IPS-NIHi11 (cell line): ENCODE measurements at regions not wholly inside any gene's neighbourhood (a gene's known extent, or its start where the extent isn't known, plus 50 kb on each side); places are given as distances from the start of the nearest gene placed in this dataset.
"Not testable (repeated sequence)": the region's sequence is repeated elsewhere in the genome, so short reads cannot be mapped to it uniquely, and the experiment has no call there.

Experiments used
- DNase-seq: peaks from one replicate; pipeline ENCODE4 v3.0.0; 2012; ENCODE audit warnings: mixed read lengths, low spot score

DNA sequence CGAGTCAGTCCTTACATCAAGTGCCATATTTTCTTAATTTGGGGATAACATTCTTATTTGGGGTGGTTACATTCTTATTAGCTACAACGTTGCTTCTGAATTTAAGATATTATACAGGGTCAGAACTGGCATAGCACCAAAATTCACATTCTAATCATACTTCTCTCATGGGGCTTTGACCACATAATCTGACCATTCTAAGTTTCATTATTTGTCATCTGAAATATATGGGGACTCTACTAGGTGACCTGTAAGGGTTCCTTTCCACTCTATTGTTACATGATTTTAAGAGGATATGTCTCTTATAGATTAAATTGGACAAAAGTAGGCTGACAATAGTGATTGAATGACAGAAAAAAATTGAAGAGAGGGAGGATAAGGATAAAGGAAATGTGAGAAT, 536.5 kb downstream of the KCTD12 start:
- no peak for DNase-seq

DNA sequence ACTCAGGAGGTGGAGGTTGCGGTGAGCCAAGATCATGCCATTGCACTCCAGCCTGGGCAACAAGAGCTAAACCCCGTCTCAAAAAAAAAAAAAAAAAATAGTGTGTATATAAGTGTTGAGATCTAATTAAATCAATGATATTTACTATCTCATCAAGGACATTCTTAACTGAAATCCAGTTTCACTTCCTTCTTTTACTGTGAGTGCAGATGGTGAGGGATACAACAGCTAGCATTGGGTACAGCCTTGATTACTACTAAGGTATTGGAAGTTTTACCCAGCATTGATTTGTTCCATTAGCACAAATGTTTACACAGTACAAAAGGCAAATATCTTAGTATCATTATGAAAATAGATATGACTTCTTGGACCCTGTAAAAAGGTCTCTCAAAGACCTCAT, 546.6 kb downstream of the KCTD12 start:
- no peak for DNase-seq

DNA sequence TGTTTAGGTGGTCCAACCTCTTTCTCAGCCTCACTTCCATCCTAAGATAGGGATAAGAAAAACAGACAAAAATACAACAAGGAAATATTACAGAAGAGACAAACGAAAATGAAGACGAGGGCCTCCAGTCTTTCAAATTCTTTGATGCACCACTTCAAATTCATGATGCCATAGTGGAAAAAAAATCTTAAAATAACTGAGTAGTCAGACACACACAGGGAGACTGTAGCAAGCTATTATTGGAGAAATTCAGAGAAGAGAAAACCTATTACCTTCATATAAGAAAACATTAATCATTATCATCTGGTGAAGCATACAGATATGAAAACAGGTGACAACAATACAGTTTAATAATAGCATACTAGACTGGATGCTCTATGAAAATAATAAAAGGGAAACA, 548.2 kb downstream of the KCTD12 start:
- DNase-seq: no peak

DNA sequence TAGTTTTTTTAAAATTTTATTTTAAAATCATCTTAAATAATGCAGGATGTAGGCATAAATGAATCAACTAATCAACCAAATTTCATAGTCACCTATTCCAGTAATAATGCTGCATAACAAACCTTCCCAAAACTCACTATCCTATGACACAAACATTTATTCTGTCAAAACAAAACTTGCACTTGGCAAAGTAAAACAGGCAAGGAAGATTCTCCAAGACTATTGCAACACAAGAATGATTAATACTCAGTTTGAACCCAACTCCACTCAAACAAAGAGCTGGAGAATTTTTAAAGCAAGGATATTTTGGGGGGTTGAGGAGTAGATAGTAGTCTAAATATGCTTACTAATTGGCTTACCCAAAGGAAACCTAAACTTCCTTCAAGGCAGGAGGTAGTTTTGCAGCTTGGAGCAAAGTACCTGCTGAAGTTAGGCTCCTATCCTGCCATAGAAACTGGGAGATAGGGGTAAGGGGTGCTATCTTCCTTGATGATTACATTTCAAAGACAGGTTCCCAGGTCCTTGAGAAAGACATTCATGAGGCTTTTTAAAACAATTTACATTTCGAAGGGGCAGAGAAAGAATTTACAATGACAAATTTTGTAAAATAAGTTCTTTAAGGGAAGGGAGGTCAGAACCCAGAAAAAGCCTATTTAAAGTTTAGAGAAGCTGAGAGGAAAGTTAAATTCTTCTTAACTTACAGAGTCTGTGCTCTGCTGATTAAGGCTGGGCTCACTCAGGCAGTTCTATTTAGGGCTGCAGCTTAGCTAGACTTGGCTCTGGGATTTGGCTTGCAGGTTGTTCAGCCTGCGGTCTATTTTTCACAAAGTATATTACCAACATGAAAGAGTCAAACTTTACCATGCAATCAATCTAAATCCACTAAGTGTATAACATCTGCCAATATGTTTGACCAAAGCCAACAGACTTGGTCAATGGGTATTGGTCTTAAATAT, 549.0 kb downstream of the KCTD12 start:
- DNase-seq: no peak

DNA sequence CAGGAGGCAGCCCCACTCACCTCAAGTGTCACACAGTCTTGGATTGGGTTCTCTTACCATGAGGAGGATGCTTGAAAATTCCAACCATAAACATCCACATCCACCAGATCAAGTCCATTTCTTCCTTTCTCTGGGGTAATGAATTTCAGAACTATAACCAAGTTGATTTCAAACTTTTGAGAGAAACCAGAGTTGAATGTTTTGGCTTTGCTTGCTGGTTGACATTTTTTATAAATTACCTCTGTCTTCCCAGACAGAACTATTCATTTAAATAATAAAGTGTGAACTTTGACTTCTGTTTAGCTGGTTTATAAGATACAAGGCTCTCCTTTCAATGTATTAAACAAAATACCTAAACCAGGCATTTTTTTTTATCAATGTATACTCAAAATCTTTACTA, 550.7 kb downstream of the KCTD12 start:
- DNase-seq: no peak

DNA sequence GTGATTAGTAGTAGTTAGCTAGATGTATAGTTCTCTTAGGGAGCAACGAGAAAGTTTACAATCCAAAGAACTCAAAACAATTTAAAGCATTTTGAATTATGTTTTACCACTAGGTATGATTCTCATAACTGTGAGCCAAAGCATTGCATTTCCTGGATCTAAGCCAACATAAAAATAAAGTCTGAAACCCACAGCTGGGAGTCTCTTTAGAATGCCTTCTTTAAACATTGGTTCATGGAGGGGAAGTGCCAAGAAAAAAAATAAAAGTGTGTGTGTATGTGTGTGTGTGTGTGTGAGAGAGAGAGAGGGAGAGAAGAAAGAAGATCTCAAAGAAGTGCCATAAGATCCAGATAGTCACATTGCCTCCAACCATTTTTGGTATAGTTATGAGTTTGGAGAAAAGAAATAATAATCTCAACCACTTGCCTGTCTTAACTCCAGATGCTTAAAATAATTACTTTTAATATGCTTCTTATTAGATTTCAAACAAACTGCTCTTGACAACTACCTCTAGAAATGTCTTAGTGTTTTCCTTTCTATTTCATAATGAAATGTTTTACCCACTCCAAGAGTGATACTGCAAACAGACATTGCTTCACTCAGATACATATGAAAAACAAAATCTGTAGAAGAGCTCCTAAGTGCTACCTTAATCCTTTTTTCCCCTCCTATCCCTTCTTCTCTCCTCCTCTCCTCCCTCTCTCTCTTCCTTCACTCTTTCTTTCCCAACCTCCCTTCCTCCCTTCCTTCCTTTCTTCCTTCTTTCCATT, 554.1 kb downstream of the KCTD12 start:
- DNase-seq: no peak

DNA sequence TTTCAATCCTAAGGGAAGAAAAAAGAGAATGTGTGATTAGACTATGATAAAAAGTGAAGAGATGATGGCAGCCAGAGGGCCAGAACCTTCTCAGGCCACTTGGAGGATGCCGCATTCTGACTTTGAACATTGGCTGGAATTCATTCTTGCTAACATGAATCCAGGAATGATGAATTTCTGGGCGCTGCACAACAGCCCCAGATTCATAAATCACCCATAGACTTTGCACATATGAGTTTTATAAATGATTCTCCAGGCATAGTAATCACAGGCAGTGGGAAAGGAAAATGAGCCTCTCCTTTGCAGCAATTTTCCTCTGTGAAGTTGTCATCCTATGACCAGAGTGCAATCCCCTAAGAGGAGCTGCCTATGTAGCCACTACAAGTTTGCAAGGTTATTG, 555.4 kb downstream of the KCTD12 start:
- DNase-seq: no peak

DNA sequence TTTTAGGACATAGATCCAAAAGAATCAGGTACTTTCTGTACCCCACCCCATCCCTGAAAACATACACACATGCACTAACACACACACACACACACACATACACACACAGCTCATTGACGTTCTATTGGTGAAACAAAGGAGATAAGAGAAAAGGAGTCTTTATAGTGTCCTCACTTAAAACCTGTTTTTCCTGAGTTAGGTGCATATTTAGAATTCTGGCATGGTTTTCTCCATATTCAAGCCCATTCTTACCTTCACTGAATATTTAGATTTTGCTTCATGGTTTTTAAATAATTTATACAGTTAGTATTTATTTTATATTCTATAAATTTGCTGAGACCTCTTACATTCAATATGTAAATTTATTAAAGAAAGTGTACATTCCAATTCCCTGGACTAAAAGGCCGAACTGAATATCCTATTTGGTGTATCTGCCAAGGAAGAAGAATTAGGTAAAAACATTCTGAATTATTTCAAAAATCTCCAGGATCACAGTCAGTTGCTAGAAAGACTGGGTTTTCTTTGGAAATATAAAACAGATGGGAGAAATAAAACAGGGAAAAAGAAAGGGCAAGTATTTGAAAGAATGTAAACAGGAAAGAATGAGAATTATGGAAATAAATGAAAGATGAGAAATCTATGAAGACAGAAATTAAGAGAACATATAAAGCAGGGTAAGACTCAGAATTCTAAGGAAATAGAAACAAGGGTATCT, 556.2 kb downstream of the KCTD12 start:
- DNase-seq: no peak

DNA sequence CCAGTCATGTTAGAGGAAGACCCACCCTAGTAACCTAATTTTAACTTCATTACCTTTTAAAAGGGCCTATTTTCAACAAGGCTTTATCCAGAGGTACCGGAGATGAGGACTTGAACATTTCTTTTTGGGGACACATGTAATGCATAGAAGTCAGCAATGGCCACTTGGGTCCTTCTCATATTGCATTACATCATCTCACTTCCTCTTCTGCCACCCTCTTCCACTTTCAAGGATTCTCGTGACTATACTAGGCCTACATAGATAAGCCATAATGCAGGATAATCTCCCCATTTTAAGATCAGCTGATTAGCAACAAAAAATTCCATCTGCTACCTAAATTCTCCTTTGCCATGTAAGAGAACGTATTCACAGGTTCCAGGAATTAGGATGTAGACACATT, 557.2 kb downstream of the KCTD12 start:
- no peak for DNase-seq

DNA sequence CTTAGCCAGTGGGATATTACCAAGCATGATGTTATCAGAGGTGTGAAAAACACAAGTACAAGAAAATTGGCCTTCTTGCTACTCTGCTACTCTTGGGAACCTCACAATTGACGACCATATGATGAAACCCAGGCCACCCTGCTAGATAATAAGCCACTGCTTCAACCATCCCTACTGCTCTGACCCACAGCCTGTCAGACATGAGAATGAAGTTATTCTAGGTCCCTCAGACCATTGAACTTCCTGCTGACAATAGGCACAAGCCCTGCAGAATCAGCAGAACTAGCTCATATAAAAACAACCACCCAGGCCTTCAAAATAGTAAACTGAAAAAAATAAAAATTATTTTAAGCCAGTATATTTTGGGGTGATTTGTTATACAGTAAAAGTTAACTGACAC, 559.9 kb downstream of the KCTD12 start:
- no peak for DNase-seq

DNA sequence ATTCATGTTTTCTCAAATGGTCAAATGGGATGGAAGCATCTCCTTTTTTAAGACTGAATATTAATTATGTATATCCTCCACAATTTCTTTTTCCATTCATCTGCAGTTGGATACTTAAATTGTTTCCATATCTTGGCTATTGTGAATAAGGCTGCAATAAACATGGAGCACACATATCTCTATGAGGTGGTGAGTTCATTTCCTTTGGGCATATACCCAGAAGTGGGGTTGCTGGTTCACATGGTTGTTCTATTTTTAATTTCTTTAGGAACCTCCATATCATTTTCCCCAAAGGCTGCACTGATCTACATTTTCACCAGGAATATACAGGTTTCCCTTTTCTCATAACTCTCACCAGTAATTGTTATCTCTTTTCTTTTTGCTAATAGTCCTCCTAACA, 566.3 kb downstream of the KCTD12 start:
- DNase-seq: no peak

DNA sequence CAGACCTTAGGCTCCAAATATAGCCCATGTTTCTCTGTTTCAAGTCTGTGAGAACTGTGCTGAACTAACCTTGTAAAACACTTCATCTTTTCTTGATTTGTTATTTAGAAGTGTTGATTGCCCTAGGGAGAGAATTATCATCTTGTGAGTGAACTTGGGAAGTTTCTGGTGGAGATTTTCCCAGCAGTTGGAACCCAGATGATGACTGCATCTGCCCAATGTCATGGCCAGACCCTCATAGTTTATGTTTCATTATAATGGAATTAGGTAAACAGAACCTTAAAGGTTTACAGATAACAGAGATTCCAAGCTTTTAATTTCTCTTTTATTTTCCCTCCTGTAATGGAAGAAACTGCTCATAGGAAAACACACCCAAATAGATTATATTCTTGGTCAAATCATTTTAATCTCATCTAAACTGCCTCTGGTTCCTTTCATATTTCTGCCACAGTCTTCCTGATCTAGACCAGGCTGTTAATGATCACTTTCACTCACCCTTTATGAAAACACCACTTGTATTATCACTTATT, 569.1 kb downstream of the KCTD12 start:
- no peak for DNase-seq

DNA sequence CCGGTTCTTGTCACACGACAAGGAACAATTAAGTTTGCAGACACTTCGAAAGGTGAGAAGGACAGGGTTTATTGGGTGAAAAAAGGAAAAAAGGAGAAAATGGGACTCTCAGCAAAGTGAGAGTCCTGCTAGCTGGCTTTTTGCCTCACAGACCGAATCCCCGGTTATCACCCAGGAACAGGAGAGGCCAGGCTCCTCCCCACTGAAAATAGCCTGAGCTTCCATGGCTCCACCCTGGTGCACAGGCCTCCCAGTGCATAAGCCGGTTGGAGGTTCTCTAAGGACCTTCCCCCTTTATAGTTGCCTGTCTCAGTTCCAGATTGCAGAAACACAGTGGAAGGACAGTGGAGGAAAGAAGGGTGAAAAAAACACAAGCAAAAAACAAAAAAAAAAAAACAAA, 571.7 kb downstream of the KCTD12 start:
- no peak for DNase-seq

DNA sequence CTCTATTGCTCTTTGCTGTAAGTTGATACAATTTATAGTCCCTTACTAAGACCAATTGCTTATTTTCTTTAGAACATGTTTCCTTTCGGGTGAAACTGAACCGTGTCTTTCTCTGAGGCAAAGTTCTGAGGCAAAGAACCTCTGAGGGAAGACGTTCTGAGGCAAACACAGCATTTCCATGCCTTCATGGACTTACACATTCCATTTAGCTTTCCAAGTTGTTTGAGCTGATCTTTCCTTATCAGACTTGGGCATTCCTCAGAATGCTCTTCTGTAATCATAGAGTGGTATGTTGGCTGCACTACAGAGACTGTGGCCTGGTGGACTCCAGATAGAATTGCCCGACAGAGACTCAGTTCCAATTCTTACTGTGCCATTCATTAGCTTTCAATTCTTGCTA, 579.1 kb downstream of the KCTD12 start:
- no peak for DNase-seq

DNA sequence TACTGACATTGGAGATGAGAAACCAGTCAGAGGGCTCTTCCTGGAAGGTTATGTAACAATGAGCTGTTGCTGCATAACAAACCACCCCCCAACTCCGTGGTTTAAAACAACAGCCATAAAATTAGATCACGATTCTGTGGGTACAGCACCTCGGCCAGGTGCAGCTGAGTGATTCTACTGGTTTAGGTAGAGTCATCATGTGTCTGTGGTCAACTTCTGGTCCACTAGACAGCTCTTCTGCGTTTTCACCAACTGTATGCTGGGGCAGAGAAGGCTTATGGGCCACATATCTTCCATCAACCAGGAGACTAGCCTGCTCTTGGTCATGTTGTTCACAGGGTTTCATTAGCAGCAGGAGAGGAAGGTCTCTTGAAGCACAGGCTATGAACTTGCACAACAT, 585.5 kb downstream of the KCTD12 start:
- DNase-seq: no peak

DNA sequence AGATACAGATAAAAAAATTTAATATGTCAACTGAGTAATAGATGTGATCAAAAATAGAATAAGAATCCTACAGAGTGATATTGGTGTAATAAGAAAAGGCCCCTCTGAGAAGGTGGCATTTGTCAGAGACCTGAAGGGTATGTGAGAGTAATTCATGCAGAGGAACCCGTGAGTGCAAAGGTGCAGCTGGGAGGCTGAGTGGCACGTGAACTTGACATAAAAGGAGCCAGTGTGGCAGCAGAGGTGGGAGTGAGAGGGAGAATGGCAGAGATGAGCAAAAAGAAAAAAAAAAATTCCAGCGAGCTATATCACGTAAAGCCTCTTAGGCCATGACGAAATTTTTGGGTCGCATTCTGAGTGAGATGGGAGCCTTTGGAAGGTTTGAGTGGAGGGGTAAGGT, 588.9 kb downstream of the KCTD12 start:
- DNase-seq: no peak

DNA sequence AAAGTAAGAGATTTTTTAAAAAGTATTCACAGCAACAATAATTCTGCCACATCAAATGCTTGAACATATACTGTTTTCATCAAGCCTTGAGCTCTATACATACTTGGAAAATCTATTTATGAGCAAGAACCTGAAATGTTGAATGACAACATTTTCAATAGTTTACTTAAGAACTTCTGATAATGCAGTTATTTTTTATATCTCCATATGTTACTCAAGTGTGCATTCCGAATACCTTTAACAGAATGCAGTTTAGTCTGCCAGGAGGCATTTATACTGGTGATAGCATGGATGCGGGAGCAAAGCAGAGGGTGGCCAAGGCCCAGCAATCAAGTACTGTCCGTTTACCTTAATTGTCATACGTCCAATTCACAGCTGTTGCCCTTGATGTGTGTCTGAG, 589.5 kb downstream of the KCTD12 start:
- DNase-seq: no peak

DNA sequence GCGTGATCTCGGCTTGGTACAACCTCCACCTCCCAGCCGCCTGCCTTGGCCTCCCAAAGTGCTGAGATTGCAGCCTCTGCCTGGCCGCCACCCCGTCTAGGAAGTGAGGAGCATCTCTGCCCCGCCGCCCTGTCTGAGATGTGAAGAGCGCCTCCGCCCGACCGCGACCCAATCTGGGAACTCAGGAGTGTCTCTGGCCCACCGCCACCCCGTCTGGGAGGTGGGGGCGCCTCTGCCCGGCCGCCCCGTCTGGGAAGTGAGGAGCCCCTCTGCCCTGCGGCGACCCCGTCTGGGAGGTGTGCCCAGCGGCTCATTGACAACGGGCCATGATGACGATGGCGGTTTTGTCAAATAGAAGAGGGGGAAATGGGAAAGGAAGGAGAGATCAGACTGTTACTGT, 591.2 kb downstream of the KCTD12 start:
- DNase-seq: not testable (repeated sequence)

DNA sequence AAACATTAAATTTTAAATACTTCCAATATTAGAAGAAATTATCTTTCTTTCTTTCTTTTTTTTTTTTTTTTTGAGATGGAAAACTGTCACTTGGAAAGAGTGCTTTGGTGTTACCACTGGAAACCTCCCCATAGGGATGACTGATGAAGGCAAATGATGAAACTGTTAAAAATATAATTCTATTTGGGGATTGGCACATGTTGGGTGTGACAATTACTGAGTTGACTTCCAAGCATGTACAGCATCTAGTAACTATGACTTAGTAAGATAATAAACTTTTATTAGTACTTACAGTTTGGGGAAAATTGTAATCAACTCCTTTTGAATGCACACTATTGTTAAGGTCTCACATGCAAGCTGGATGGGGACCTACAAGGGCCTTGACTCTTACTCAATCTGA, 592.5 kb downstream of the KCTD12 start:
- DNase-seq: no peak

DNA sequence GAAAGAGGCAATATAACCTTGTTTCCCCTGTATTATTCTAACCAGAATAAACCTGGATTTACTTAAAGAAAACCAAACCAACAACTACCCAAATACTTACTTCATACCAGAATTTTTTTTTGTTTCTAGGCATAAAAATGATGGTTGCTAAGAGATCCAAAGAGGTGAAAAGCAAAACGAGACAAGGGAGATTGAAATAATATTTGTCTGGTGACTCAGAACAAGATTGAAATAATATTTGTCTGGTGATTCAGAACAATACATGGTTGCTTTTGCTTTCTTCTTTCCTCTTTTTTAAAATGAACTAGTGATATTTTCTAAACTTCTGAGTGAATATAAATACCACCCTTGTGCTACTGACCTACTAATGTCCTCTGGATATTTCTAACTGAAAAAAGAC, 592.9 kb downstream of the KCTD12 start:
- DNase-seq: no peak

DNA sequence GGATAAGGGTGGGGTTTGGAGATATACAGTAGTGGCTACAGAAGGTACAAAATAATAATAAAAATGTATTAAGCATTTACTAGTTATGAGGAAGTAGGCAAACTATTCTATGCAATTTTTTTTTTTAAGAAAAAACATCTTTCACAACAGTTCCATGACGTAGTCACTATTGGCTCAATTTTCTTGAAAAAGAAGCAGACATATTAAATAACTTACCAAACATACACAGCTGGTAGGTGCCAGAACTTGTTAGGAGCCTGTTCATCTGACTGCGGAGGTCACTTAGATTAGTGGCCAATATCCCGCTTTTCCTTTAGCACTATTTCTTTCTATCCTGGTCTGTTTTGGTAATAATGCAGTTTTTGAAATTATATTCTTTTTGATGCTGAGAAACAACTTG, 593.5 kb downstream of the KCTD12 start:
- no peak for DNase-seq

DNA sequence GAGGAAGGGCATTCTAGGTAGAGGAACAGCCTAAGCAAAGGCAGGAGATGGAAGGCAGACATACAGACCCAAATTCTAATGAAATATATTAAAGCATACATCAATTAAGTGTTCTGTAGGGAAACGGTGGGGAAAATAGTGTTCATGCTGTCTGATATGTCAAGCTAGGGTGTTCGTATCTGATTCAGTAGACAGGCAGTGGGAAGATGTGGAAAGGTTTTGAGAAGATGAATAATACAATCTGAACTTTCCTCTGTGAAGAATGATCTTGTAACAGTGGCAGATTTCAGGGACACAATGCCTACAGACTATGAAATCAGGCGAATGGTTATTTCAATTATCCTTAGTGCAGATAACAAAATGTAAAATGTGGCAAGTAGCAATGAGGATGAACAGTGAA, 594.2 kb downstream of the KCTD12 start:
- DNase-seq: no peak

DNA sequence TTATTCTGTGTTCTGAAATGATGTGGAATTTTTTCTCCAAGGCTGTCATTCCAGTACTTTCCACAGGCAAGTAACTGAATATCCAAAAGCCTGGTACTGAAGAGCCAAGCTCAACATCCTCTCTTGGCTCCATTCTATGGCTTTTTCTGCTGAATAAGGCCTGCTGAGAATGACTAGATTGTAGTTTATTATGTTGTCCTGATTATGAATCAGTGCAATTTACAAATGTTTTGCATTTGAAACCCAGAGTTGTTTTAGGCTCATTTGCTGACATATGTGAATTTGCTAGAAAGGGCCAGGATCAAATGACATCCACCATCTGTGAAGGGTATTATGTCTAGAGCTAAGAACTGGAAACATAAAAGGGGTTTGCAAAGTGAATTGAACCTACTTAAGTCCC, 596.6 kb downstream of the KCTD12 start:
- DNase-seq: no peak
